ENCODE measurements at regions not wholly inside any gene's neighbourhood (a gene's known extent, or its start where the extent isn't known, plus 50 kb on each side); places are given as distances from the start of the nearest gene placed in this dataset.

DNA sequence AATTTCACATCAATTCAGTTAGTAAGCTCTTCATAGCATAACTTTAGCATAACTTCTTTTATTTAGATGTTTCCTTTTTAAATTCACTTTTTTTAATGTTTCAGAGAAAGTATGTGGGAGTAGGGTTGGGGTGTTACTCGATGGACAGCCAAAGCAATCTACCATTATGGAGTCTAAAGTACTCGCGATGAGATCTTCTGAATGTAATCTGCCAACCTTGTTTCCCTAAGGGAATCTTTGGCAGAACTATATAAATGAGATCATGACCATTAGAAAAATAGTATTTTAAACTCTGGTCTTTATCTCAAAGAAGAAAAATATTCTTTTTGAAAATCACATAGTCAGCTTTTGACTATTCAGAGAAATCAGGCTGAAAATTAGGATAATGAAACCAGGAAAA is 103.9 kb downstream of the BBS10 start:
- intact Hi-C loops (cut with micrococcal nuclease; ENCODE audit: unreplicated experiment), result no loop called here
- 61% methylated on average over 3 of the region's 3 CpGs for WGBS (ENCODE audit: low lambda C conversion rate)
- BruUV-seq (replicated peaks), result no TSS peak
- no peaks in the 10 kb centered on the region for H3K36me3 ChIP-seq (replicated peaks in 1 of 2; ENCODE audit: control insufficient read depth in 1 of 2, insufficient read depth in 2 of 2, low read length in 2 of 2)
- CTCF ChIA-PET (ENCODE audit: low intra/inter-chr PET ratio, low total read pairs), result no interaction called here
- POLR2A ChIA-PET, result no interaction called here
- no peaks in the 10 kb centered on the region for H4K20me1 ChIP-seq (ENCODE audit: insufficient read depth, low read length)
- FAIRE-seq, result no peak
- no peaks in the 10 kb centered on the region for H3K9me3 ChIP-seq (ENCODE audit: low read length)
- no peak for DNase-seq (ENCODE audit: low spot score)
- H3K79me2 ChIP-seq (ENCODE audit: insufficient read depth, low read length), result no peaks in the 10 kb centered on the region
- H3K4me3 ChIP-seq (replicated peaks in 1 of 3; ENCODE audit: insufficient read depth in 1 of 3, low read depth in 2 of 3, low read length in 3 of 3), result no peak overlapping the region
- TF ChIP-seq ZNF556 (CRISPR knock-in tag; IDR thresholded peaks at IDR 0.05; ENCODE audit: borderline replicate concordance) (no peak), ZNF224 (CRISPR knock-in tag; IDR thresholded peaks at IDR 0.05) (no peak)
- H3K27me3 ChIP-seq (ENCODE audit: control insufficient read depth in 1 of 2, insufficient read depth in 2 of 2, low read length in 2 of 2), result no peaks in the 10 kb centered on the region; a peak in 1 of 5 replicates
- H3K27ac ChIP-seq (ENCODE audit: extremely low read length, insufficient read depth, low read length), result no peak overlapping the region
- H3K4me2 ChIP-seq (ENCODE audit: low read depth, low read length), result no peak overlapping the region
- in situ Hi-C loops (cut with HindIII; ENCODE audit: extremely low pct_ligation_motif_present, low pct_unique_long_range_greater_than_20kb), result no loop called here
- no peak overlapping the region for H3K9ac ChIP-seq (ENCODE audit: insufficient read depth, low read depth, low read length)
- ATAC-seq, result no peak
- 0 out of 2 replicates have a peak, but pooled peaks cover 5% of the 10 kb centered on the region for H3K4me1 ChIP-seq (ENCODE audit: insufficient read depth, low read length)
- no peak overlapping the region for H2AFZ ChIP-seq (ENCODE audit: low read length)

DNA sequence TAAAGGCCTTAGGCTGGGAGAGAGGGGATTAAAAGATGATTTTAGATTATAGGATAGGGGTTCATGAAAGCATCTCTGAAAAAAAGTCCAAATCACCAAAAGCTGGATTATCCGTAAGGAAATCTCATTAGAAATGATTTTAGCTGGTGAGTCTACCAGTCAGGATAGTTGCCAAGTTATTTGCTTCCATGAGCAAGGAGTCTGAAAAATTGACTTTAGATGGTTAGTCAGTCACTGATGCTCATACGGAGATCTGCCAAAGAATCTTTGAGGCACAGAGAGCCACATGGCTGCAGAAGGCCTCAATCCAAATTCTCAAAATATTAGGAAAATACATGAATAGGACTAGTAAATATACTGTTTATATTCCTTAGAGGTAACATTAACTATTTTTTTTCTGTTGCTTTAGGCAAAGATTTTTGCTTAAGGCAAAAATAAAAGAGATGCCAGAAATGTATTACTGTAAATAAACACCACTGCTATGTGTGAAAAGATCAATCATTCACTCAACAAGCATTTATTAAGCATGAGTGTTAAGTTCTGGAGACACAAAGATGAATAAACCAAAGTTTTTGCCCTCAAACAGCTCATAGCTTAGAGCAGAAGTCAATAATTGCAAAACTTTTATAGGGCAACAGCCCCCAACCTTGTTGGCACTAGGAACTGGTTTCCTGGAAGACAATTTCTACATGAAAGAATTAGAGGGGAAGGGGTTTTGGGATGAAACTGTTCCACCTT is 105.2 kb downstream of the BBS10 start:
- CTCF ChIA-PET (ENCODE audit: low intra/inter-chr PET ratio, low total read pairs), result no interaction called here
- 50% methylated on average over 2 of the region's 2 CpGs for WGBS (ENCODE audit: low lambda C conversion rate)
- intact Hi-C loops (cut with micrococcal nuclease; ENCODE audit: unreplicated experiment), result no loop called here
- TF ChIP-seq PPARG (CRISPR knock-in tag; conservative IDR thresholded peaks at IDR 0.05) (no peak), THAP7 (CRISPR knock-in tag; IDR thresholded peaks at IDR 0.05) (no peak), ZNF605 (CRISPR knock-in tag; IDR thresholded peaks at IDR 0.05) (no peak), DBP (CRISPR knock-in tag; IDR thresholded peaks at IDR 0.05; ENCODE audit: not compliant biosample characterization) (no peak), DR1 (CRISPR knock-in tag; IDR thresholded peaks at IDR 0.05) (no peak), ZNF430 (CRISPR knock-in tag; IDR thresholded peaks at IDR 0.05) (no peak), ZNF773 (CRISPR knock-in tag; IDR thresholded peaks at IDR 0.05; ENCODE audit: borderline replicate concordance) (no peak), RBFOX2 (IDR thresholded peaks at IDR 0.05; ENCODE audit: low read depth, low read length) (no peak), HNRNPLL (IDR thresholded peaks at IDR 0.05; ENCODE audit: low read depth, low read length, poor library complexity, severe bottlenecking) (no peak), ZSCAN9 (CRISPR knock-in tag; IDR thresholded peaks at IDR 0.05; ENCODE audit: borderline replicate concordance) (no peak), ZNF75D (CRISPR knock-in tag; IDR thresholded peaks at IDR 0.05; ENCODE audit: borderline replicate concordance) (no peak), FOXJ3 (CRISPR knock-in tag; IDR thresholded peaks at IDR 0.05; ENCODE audit: borderline replicate concordance) (no peak), NFIB (CRISPR knock-in tag; IDR thresholded peaks at IDR 0.05; ENCODE audit: borderline replicate concordance) (no peak)
- TF ChIP-seq, protein P1, sequence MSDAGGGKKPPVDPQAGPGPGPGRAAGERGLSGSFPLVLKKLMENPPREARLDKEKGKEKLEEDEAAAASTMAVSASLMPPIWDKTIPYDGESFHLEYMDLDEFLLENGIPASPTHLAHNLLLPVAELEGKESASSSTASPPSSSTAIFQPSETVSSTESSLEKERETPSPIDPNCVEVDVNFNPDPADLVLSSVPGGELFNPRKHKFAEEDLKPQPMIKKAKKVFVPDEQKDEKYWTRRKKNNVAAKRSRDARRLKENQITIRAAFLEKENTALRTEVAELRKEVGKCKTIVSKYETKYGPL (CRISPR knock-in tag; IDR thresholded peaks at IDR 0.05), result no peak

More for the DNA sequence above, 105.2 kb downstream of the BBS10 start:
- no peaks in the 10 kb centered on the region for H3K9me3 ChIP-seq (ENCODE audit: low read length)
- H3K4me1 ChIP-seq (ENCODE audit: insufficient read depth, low read length), result 0 out of 2 replicates have a peak, but pooled peaks cover 5% of the 10 kb centered on the region
- no peaks in the 10 kb centered on the region; a peak in 1 of 5 replicates for H3K27me3 ChIP-seq (ENCODE audit: control insufficient read depth in 1 of 2, insufficient read depth in 2 of 2, low read length in 2 of 2)
- FAIRE-seq, result no peak
- H2AFZ ChIP-seq (ENCODE audit: low read length), result no peak overlapping the region
- BruUV-seq (replicated peaks), result no TSS peak
- POLR2A ChIA-PET, result no interaction called here
- no peak for ATAC-seq
- no peaks in the 10 kb centered on the region for H3K79me2 ChIP-seq (ENCODE audit: insufficient read depth, low read length)
- H3K27ac ChIP-seq (ENCODE audit: extremely low read length, insufficient read depth, low read length), result no peak overlapping the region
- in situ Hi-C loops (cut with HindIII; ENCODE audit: extremely low pct_ligation_motif_present, low pct_unique_long_range_greater_than_20kb), result no loop called here
- H3K9ac ChIP-seq (ENCODE audit: insufficient read depth, low read depth, low read length), result no peak overlapping the region
- no peak overlapping the region for H3K4me3 ChIP-seq (replicated peaks in 1 of 3; ENCODE audit: insufficient read depth in 1 of 3, low read depth in 2 of 3, low read length in 3 of 3)
- DNase-seq (ENCODE audit: low spot score), result no peak
- no peaks in the 10 kb centered on the region for H4K20me1 ChIP-seq (ENCODE audit: insufficient read depth, low read length)
- no peaks in the 10 kb centered on the region for H3K36me3 ChIP-seq (replicated peaks in 1 of 2; ENCODE audit: control insufficient read depth in 1 of 2, insufficient read depth in 2 of 2, low read length in 2 of 2)
- H3K4me2 ChIP-seq (ENCODE audit: low read depth, low read length), result no peak overlapping the region
